ENCODE measurements at regions not wholly inside any gene's neighbourhood (a gene's known extent, or its start where the extent isn't known, plus 50 kb on each side); places are given as distances from the start of the nearest gene placed in this dataset.

GRCh38 chr16:64534180-64534780 lies 587.6 kb downstream of the CDH11 start:
- no peak for DNase-seq

GRCh38 chr16:64532691-64533090 lies 589.2 kb downstream of the CDH11 start:
- no peak for DNase-seq

- no peak for DNase-seq
Observed at GRCh38 chr16:64532117-64532516, 589.7 kb downstream of the CDH11 start.

- DNase-seq: no peak
Observed at GRCh38 chr16:64531401-64531800, 590.5 kb downstream of the CDH11 start.

- no peak for DNase-seq
Observed at GRCh38 chr16:64522548-64522947, 599.3 kb downstream of the CDH11 start.

GRCh38 chr16:64513871-64514270 lies 608.0 kb downstream of the CDH11 start:
- no peak for DNase-seq

- no peak for DNase-seq
Observed at GRCh38 chr16:64507240-64508024, 614.4 kb downstream of the CDH11 start.

GRCh38 chr16:64499211-64499610 lies 622.7 kb downstream of the CDH11 start:
- DNase-seq: no peak

- DNase-seq: no peak
Observed at GRCh38 chr16:64498363-64498762, 623.5 kb downstream of the CDH11 start.

- no peak for DNase-seq
Observed at GRCh38 chr16:64493709-64494108, 628.2 kb downstream of the CDH11 start.

GRCh38 chr16:64489449-64489848 lies 632.4 kb downstream of the CDH11 start:
- peak; percentile 34 for DNase-seq

GRCh38 chr16:64486561-64486960 lies 635.3 kb downstream of the CDH11 start:
- DNase-seq: no peak

- DNase-seq: no peak
Observed at GRCh38 chr16:64481497-64481896, 640.4 kb downstream of the CDH11 start.

- DNase-seq: peak; percentile 12
Observed at GRCh38 chr16:64478252-64478906, 643.5 kb downstream of the CDH11 start.

GRCh38 chr16:64475627-64476351 lies 646.1 kb downstream of the CDH11 start:
- DNase-seq: no peak

GRCh38 chr16:64470916-64471315 lies 650.9 kb downstream of the CDH11 start:
- DNase-seq: no peak

GRCh38 chr16:64469906-64470702 lies 651.8 kb downstream of the CDH11 start:
- no peak for DNase-seq

- no peak for DNase-seq
Observed at GRCh38 chr16:64469351-64469750, 652.5 kb downstream of the CDH11 start.

GRCh38 chr16:64468515-64469090 lies 653.3 kb downstream of the CDH11 start:
- no peak for DNase-seq

- DNase-seq: peak; percentile 66
Observed at GRCh38 chr16:64459821-64460220, 662.0 kb downstream of the CDH11 start.

GRCh38 chr16:64459402-64459801 lies 662.5 kb downstream of the CDH11 start:
- DNase-seq: no peak

- DNase-seq: peak; percentile 22
Observed at GRCh38 chr16:64455275-64455674, 666.6 kb downstream of the CDH11 start.

Data from NCI-H226 (cell line).